ENCODE measurements at regions not wholly inside any gene's neighbourhood (a gene's known extent, or its start where the extent isn't known, plus 50 kb on each side); places are given as distances from the start of the nearest gene placed in this dataset.

DNA sequence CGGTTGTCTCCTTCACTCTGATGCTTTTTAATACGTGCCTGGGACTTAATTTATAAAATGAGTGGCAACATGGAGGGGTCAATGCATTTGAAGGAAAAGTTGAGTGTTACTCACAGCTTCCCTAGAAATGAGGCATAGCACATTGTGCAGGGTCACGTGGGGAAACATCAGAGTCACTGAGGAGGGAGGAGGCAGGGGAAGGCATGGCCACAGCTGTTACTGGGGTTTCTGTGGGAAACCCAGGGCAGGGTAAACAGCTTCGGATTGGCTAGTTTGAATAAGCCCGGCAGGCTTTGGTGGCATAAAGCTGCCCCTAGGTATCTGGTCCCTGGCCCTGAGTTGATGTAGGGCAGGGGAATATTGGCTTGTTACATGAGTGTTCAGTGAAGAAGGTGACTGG is 98.9 kb upstream of the ST8SIA2 start (continued):
- TF ChIP-seq, protein P1, sequence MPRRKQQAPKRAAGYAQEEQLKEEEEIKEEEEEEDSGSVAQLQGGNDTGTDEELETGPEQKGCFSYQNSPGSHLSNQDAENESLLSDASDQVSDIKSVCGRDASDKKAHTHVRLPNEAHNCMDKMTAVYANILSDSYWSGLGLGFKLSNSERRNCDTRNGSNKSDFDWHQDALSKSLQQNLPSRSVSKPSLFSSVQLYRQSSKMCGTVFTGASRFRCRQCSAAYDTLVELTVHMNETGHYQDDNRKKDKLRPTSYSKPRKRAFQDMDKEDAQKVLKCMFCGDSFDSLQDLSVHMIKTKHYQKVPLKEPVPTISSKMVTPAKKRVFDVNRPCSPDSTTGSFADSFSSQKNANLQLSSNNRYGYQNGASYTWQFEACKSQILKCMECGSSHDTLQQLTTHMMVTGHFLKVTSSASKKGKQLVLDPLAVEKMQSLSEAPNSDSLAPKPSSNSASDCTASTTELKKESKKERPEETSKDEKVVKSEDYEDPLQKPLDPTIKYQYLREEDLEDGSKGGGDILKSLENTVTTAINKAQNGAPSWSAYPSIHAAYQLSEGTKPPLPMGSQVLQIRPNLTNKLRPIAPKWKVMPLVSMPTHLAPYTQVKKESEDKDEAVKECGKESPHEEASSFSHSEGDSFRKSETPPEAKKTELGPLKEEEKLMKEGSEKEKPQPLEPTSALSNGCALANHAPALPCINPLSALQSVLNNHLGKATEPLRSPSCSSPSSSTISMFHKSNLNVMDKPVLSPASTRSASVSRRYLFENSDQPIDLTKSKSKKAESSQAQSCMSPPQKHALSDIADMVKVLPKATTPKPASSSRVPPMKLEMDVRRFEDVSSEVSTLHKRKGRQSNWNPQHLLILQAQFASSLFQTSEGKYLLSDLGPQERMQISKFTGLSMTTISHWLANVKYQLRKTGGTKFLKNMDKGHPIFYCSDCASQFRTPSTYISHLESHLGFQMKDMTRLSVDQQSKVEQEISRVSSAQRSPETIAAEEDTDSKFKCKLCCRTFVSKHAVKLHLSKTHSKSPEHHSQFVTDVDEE (CRISPR knock-in tag; IDR thresholded peaks at IDR 0.05), result no peak
- TF ChIP-seq, protein P2, sequence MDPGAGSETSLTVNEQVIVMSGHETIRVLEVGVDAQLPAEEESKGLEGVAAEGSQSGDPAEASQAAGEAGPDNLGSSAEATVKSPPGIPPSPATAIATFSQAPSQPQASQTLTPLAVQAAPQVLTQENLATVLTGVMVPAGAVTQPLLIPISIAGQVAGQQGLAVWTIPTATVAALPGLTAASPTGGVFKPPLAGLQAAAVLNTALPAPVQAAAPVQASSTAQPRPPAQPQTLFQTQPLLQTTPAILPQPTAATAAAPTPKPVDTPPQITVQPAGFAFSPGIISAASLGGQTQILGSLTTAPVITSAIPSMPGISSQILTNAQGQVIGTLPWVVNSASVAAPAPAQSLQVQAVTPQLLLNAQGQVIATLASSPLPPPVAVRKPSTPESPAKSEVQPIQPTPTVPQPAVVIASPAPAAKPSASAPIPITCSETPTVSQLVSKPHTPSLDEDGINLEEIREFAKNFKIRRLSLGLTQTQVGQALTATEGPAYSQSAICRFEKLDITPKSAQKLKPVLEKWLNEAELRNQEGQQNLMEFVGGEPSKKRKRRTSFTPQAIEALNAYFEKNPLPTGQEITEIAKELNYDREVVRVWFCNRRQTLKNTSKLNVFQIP (CRISPR knock-in tag; IDR thresholded peaks at IDR 0.05; ENCODE audit: borderline replicate concordance, low read depth), result no peak
- TF ChIP-seq TCF4 (CRISPR knock-in tag; IDR thresholded peaks at IDR 0.05; ENCODE audit: borderline replicate concordance), result no peak
- TF ChIP-seq ZNF70 (CRISPR knock-in tag; IDR thresholded peaks at IDR 0.05), result no peak

DNA sequence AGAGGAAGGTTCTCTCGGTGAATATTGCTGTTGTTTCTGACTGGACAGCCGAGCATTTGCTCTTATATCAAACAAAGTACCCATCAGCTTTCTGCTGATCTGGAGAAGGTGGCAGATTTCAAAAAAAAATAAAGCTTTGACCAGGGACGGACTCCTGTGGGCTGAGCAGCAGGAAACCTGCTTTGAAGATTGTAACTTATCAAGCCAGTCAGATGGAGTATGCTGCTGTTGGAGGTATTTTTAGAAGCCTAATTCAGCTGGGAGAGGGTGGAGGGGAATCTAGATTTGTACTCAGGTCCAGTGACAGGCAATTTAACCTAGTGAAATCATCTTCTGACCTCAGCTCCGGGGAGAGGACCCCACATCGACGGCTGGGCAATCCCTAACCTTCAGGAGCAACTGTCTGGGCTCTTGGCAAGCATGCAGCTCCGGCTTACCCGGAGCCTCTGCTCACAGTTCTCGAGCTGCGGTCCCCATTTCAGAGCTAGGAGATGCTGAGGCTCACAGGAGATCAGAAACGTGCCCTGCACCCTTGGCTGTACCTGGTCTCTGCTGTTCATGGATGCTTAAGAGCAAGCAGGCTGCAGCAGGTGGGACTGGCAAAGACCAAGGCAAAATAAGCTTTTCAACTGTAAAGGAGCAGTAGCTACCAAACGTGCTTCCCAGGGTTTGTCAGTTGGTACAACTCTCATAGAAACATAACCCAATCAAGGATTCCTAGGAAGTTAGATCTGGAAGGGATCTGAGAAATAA is 89.3 kb upstream of the ST8SIA2 start:
- TF ChIP-seq ARNTL (CRISPR knock-in tag; IDR thresholded peaks at IDR 0.05; ENCODE audit: borderline replicate concordance, low read depth), result no peak
- no peak for TF ChIP-seq ESRRG (CRISPR knock-in tag; IDR thresholded peaks at IDR 0.05)
- TF ChIP-seq GLIS3 (CRISPR knock-in tag; IDR thresholded peaks at IDR 0.05), result no peak
- no peak for TF ChIP-seq TCF4 (CRISPR knock-in tag; IDR thresholded peaks at IDR 0.05; ENCODE audit: borderline replicate concordance)
- TF ChIP-seq ZC3H10 (CRISPR knock-in tag; IDR thresholded peaks at IDR 0.05), result no peak
- no peak for TF ChIP-seq OSR1 (CRISPR knock-in tag; IDR thresholded peaks at IDR 0.05)
- no peak for TF ChIP-seq PPARA (CRISPR knock-in tag; IDR thresholded peaks at IDR 0.05; ENCODE audit: borderline replicate concordance)
- TF ChIP-seq, protein P3, sequence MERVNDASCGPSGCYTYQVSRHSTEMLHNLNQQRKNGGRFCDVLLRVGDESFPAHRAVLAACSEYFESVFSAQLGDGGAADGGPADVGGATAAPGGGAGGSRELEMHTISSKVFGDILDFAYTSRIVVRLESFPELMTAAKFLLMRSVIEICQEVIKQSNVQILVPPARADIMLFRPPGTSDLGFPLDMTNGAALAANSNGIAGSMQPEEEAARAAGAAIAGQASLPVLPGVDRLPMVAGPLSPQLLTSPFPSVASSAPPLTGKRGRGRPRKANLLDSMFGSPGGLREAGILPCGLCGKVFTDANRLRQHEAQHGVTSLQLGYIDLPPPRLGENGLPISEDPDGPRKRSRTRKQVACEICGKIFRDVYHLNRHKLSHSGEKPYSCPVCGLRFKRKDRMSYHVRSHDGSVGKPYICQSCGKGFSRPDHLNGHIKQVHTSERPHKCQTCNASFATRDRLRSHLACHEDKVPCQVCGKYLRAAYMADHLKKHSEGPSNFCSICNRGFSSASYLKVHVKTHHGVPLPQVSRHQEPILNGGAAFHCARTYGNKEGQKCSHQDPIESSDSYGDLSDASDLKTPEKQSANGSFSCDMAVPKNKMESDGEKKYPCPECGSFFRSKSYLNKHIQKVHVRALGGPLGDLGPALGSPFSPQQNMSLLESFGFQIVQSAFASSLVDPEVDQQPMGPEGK (CRISPR knock-in tag; IDR thresholded peaks at IDR 0.05; ENCODE audit: borderline replicate concordance), result no peak
- TF ChIP-seq ZFP30 (CRISPR knock-in tag; IDR thresholded peaks at IDR 0.05), result no peak
- TF ChIP-seq, protein P4, sequence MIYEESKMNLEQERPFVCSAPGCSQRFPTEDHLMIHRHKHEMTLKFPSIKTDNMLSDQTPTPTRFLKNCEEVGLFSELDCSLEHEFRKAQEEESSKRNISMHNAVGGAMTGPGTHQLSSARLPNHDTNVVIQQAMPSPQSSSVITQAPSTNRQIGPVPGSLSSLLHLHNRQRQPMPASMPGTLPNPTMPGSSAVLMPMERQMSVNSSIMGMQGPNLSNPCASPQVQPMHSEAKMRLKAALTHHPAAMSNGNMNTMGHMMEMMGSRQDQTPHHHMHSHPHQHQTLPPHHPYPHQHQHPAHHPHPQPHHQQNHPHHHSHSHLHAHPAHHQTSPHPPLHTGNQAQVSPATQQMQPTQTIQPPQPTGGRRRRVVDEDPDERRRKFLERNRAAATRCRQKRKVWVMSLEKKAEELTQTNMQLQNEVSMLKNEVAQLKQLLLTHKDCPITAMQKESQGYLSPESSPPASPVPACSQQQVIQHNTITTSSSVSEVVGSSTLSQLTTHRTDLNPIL (CRISPR knock-in tag; IDR thresholded peaks at IDR 0.05; ENCODE audit: low read depth), result no peak
- no peak for TF ChIP-seq ZNF70 (CRISPR knock-in tag; IDR thresholded peaks at IDR 0.05)
- no peak for TF ChIP-seq RARB (CRISPR knock-in tag; IDR thresholded peaks at IDR 0.05)
- TF ChIP-seq, protein P5, sequence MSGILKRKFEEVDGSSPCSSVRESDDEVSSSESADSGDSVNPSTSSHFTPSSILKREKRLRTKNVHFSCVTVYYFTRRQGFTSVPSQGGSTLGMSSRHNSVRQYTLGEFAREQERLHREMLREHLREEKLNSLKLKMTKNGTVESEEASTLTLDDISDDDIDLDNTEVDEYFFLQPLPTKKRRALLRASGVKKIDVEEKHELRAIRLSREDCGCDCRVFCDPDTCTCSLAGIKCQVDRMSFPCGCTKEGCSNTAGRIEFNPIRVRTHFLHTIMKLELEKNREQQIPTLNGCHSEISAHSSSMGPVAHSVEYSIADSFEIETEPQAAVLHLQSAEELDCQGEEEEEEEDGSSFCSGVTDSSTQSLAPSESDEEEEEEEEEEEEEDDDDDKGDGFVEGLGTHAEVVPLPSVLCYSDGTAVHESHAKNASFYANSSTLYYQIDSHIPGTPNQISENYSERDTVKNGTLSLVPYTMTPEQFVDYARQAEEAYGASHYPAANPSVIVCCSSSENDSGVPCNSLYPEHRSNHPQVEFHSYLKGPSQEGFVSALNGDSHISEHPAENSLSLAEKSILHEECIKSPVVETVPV (CRISPR knock-in tag; IDR thresholded peaks at IDR 0.05), result no peak
- no peak for TF ChIP-seq ISL1 (CRISPR knock-in tag; IDR thresholded peaks at IDR 0.05)
- TF ChIP-seq, protein P2 (CRISPR knock-in tag; IDR thresholded peaks at IDR 0.05; ENCODE audit: borderline replicate concordance, low read depth), result no peak
- TF ChIP-seq ZNF8 (CRISPR knock-in tag; IDR thresholded peaks at IDR 0.05), result no peak
- ATAC-seq, result no peak

DNA sequence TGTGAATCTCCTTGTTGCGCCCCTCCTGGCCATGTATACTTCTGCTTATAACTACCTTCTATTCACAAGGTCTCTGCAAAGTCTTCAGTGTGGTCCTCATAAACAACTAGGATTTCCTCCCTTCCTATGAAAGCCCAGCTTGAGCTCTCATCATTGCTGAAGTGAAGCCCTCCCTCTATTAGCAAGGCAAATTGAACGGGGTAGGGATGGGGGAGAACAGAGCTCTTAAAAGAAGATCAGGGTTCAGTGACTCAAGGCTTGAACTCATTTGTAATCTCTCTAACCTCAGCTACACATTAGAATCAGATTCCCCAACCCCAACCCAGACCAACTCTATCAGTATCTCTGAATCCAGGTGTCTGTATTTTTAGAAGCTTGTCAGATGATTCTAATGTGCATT is 88.3 kb upstream of the ST8SIA2 start:
- no peak for ATAC-seq
- TF ChIP-seq, protein P1 (CRISPR knock-in tag; IDR thresholded peaks at IDR 0.05), result no peak
